WI38 (cell line): ENCODE measurements at regions not wholly inside any gene's neighbourhood (a gene's known extent, or its start where the extent isn't known, plus 50 kb on each side); places are given as distances from the start of the nearest gene placed in this dataset.

ENCODE experiments used
- H3K4me3 ChIP-seq: 2 replicates; pipeline ENCODE4 v1.5.1; 2011; ENCODE audit warnings: low read depth, mild to moderate bottlenecking, control low read depth, low read length
- CTCF ChIP-seq: IDR thresholded peaks from 2 replicates; pipeline ENCODE4 v1.5.1; 2012; ENCODE audit warnings: low read depth, mild to moderate bottlenecking, control low read depth, low read length

GRCh38 chr21:31566611-31567010, 92.9 kb upstream of the SOD1 start:
- TF ChIP-seq CTCF, result no peak
- H3K4me3 ChIP-seq, result no peak overlapping the region

- TF ChIP-seq CTCF, result no peak
Measured at GRCh38 chr21:31566064-31566463, 93.4 kb upstream of the SOD1 start.

GRCh38 chr21:31564439-31564838, 95.1 kb upstream of the SOD1 start:
- H3K4me3 ChIP-seq, result no peak overlapping the region
- no peak for TF ChIP-seq CTCF

More at GRCh38 chr21:31566064-31566463, 93.4 kb upstream of the SOD1 start:
- H3K4me3 ChIP-seq, result no peak overlapping the region

- TF ChIP-seq CTCF, result no peak
- no peak overlapping the region for H3K4me3 ChIP-seq
Measured at GRCh38 chr21:31560479-31560878, 99.0 kb upstream of the SOD1 start.

- no peak for TF ChIP-seq CTCF
- H3K4me3 ChIP-seq, result no peak overlapping the region
Measured at GRCh38 chr21:31559368-31560119, 99.9 kb upstream of the SOD1 start.

GRCh38 chr21:31558962-31559367, 100.5 kb upstream of the SOD1 start:
- no peak overlapping the region for H3K4me3 ChIP-seq
- no peak for TF ChIP-seq CTCF

- no peak overlapping the region for H3K4me3 ChIP-seq
- TF ChIP-seq CTCF, result no peak
Measured at GRCh38 chr21:31558189-31558961, 101.1 kb upstream of the SOD1 start.
